Right lobe of liver (tissue), 4 donors: ENCODE measurements at regions not wholly inside any gene's neighbourhood (a gene's known extent, or its start where the extent isn't known, plus 50 kb on each side); places are given as distances from the start of the nearest gene placed in this dataset.

Source experiments
- CTCF ChIP-seq, 4 donors: fragments of 200-600 bp in 3 of 4; fragments of 450-650 bp in 1 of 4; IDR thresholded peaks; one replicate each; pipeline versions ENCODE4 v1.5.1 to v1.8.0; 2016 to 2022; ENCODE audit warnings: antibody characterized with exemption in 4 of 4, mild to moderate bottlenecking in 2 of 4
- POLR2A ChIP-seq: fragments of 450-650 bp; IDR thresholded peaks from one replicate; pipeline ENCODE4 v1.6.1; 2017; ENCODE audit warnings: antibody characterized with exemption, mild to moderate bottlenecking
- donor health status: DM: no; HTN: no; CAD: no.
- donor health status: DM: no; HTN: no; CAD: no.
- donor health status: DM: no; HTN: yes; CAD: no.

GRCh38 chr5:28707706-28708105 is 1669.3 kb upstream of the CDH9 start:
- no peak for TF ChIP-seq CTCF (IDR thresholded peaks at IDR 0.05)
- TF ChIP-seq POLR2A, result no peak
